ENCODE measurements at regions not wholly inside any gene's neighbourhood (a gene's known extent, or its start where the extent isn't known, plus 50 kb on each side); places are given as distances from the start of the nearest gene placed in this dataset.
A peak's percentile ranks its signal among the peaks of the same experiment; 100 is the strongest.

- TF ChIP-seq POLR2A (IDR thresholded peaks at IDR 0.05) = no peak
- no peak for TF ChIP-seq POLR2AphosphoS5 (IDR thresholded peaks at IDR 0.05; ENCODE audit: insufficient read depth in 1 of 2, low read depth in 1 of 2)
- no peaks in the 10 kb centered on the region for H3K9me3 ChIP-seq
- peaks cover 4% of the 10 kb centered on the region for H3K4me1 ChIP-seq
- DNase-seq (ENCODE audit: extremely low spot score in 2 of 2) = peak in 1 of 2 donors; percentile 82
- H3K27ac ChIP-seq = no peak overlapping the region
- no peak overlapping the region for H3K4me3 ChIP-seq
- no peaks in the 10 kb centered on the region for H3K27me3 ChIP-seq
- H3K36me3 ChIP-seq = no peaks in the 10 kb centered on the region
- intact Hi-C loops (cut with DNase I) = loop anchor here (10.0 kb wide), 1 partner anchor 82 kb away; no protein-coding TSS in a partner anchor
Observed at GRCh38 chr1:114342376-114342775, 168.6 kb downstream of the TRIM33 start.

GRCh38 chr1:114341856-114342255, 169.1 kb downstream of the TRIM33 start:
- TF ChIP-seq POLR2A (IDR thresholded peaks at IDR 0.05) (no peak), CTCF (IDR thresholded peaks at IDR 0.05) (no peak), POLR2AphosphoS5 (IDR thresholded peaks at IDR 0.05; ENCODE audit: insufficient read depth in 1 of 2, low read depth in 1 of 2) (no peak)
- Histone ChIP-seq H3K27me3 (no peaks in the 10 kb centered on the region), H3K4me1 (peaks cover 4% of the 10 kb centered on the region), H3K36me3 (no peaks in the 10 kb centered on the region), H3K27ac (no peak overlapping the region), H3K9me3 (no peaks in the 10 kb centered on the region), H3K4me3 (no peak overlapping the region)
- intact Hi-C loops (cut with DNase I) = loop anchor here (10.0 kb wide), 1 partner anchor 83 kb away; no protein-coding TSS in a partner anchor
- peak in 1 of 2 donors; percentile 34 for DNase-seq (ENCODE audit: extremely low spot score in 2 of 2)

GRCh38 chr1:114341299-114341698, 169.7 kb downstream of the TRIM33 start:
- Histone ChIP-seq H3K36me3 (no peaks in the 10 kb centered on the region), H3K27ac (no peak overlapping the region), H3K4me3 (no peak overlapping the region), H3K4me1 (peaks cover 4% of the 10 kb centered on the region), H3K9me3 (no peaks in the 10 kb centered on the region), H3K27me3 (no peaks in the 10 kb centered on the region)
- intact Hi-C loops (cut with DNase I) = loop anchor here (10.0 kb wide), 1 partner anchor 84 kb away; no protein-coding TSS in a partner anchor
- no peak for DNase-seq (ENCODE audit: extremely low spot score in 2 of 2)
- TF ChIP-seq POLR2AphosphoS5 (IDR thresholded peaks at IDR 0.05; ENCODE audit: insufficient read depth in 1 of 2, low read depth in 1 of 2) (no peak), POLR2A (IDR thresholded peaks at IDR 0.05) (no peak), CTCF (IDR thresholded peaks at IDR 0.05) (no peak)

- intact Hi-C loops (cut with DNase I) = loop anchor here (10.0 kb wide), 1 partner anchor 84 kb away; no protein-coding TSS in a partner anchor
- Histone ChIP-seq H3K4me3 (no peak overlapping the region), H3K27ac (no peak overlapping the region), H3K9me3 (no peaks in the 10 kb centered on the region), H3K4me1 (peaks cover 2% of the 10 kb centered on the region), H3K36me3 (no peaks in the 10 kb centered on the region), H3K27me3 (no peaks in the 10 kb centered on the region)
- no peak for DNase-seq (ENCODE audit: extremely low spot score in 2 of 2)
- TF ChIP-seq POLR2AphosphoS5 (IDR thresholded peaks at IDR 0.05; ENCODE audit: insufficient read depth in 1 of 2, low read depth in 1 of 2) (no peak), CTCF (IDR thresholded peaks at IDR 0.05) (no peak), POLR2A (IDR thresholded peaks at IDR 0.05) (no peak)
Observed at GRCh38 chr1:114340892-114341291, 170.1 kb downstream of the TRIM33 start.

GRCh38 chr1:114339379-114339778, 171.6 kb downstream of the TRIM33 start:
- H3K9me3 ChIP-seq = no peaks in the 10 kb centered on the region
- TF ChIP-seq POLR2AphosphoS5 (IDR thresholded peaks at IDR 0.05; ENCODE audit: insufficient read depth in 1 of 2, low read depth in 1 of 2) (no peak), CTCF (IDR thresholded peaks at IDR 0.05) (no peak), POLR2A (IDR thresholded peaks at IDR 0.05) (no peak)

More at GRCh38 chr1:114339379-114339778, 171.6 kb downstream of the TRIM33 start:
- Histone ChIP-seq H3K4me3 (no peak overlapping the region), H3K36me3 (no peaks in the 10 kb centered on the region), H3K4me1 (no peaks in the 10 kb centered on the region), H3K27me3 (no peaks in the 10 kb centered on the region), H3K27ac (no peak overlapping the region)
- intact Hi-C loops (cut with DNase I) = no loop called here
- DNase-seq (ENCODE audit: extremely low spot score in 2 of 2) = no peak
